Stimulated activated CD8-positive, alpha-beta memory T cell treated with anti-CD3 and anti-CD28 coated beads, Interleukin-2, amount 100 ng/mL, for 1 hour (primary cell): ENCODE measurements at regions not wholly inside any gene's neighbourhood (a gene's known extent, or its start where the extent isn't known, plus 50 kb on each side); places are given as distances from the start of the nearest gene placed in this dataset.
"Not testable (repeated sequence)": the region's sequence is repeated elsewhere in the genome, so short reads cannot be mapped to it uniquely, and the experiment has no call there.

Experiments used
- DNase-seq, 2 donors: peaks; one replicate each; pipeline ENCODE4 v3.0.0-alpha.2; 2020; ENCODE audit warnings: low read depth in 2 of 2

GRCh38 chr1:55876276-55877060, 661.3 kb upstream of the USP24 start:
- no peak for DNase-seq

GRCh38 chr1:55870106-55870505, 654.9 kb upstream of the USP24 start:
- DNase-seq, result no peak

GRCh38 chr1:55869065-55869464, 653.9 kb upstream of the USP24 start:
- DNase-seq, result no peak

GRCh38 chr1:55868026-55868425, 652.9 kb upstream of the USP24 start:
- DNase-seq, result no peak

GRCh38 chr1:55867304-55867843, 652.2 kb upstream of the USP24 start:
- DNase-seq, result no peak

- DNase-seq, result not testable (repeated sequence)
Observed at GRCh38 chr1:55865778-55866177, 650.6 kb upstream of the USP24 start.

GRCh38 chr1:55864251-55864650, 649.1 kb upstream of the USP24 start:
- no peak for DNase-seq

- no peak for DNase-seq
Observed at GRCh38 chr1:55861676-55862340, 646.6 kb upstream of the USP24 start.

GRCh38 chr1:55860798-55861519, 645.8 kb upstream of the USP24 start:
- no peak for DNase-seq

- DNase-seq, result no peak
Observed at GRCh38 chr1:55860326-55860725, 645.2 kb upstream of the USP24 start.

- no peak for DNase-seq
Observed at GRCh38 chr1:55854911-55855310, 639.7 kb upstream of the USP24 start.

GRCh38 chr1:55848906-55849305, 633.7 kb upstream of the USP24 start:
- DNase-seq, result no peak

GRCh38 chr1:55846051-55846450, 630.9 kb upstream of the USP24 start:
- no peak for DNase-seq

GRCh38 chr1:55844322-55844721, 629.2 kb upstream of the USP24 start:
- DNase-seq, result no peak

GRCh38 chr1:55839626-55840025, 624.5 kb upstream of the USP24 start:
- no peak for DNase-seq

GRCh38 chr1:55839221-55839620, 624.1 kb upstream of the USP24 start:
- no peak for DNase-seq

GRCh38 chr1:55836086-55836485, 620.9 kb upstream of the USP24 start:
- DNase-seq, result no peak

- no peak for DNase-seq
Observed at GRCh38 chr1:55833529-55834091, 618.4 kb upstream of the USP24 start.

GRCh38 chr1:55831759-55832158, 616.6 kb upstream of the USP24 start:
- DNase-seq, result no peak

GRCh38 chr1:55828044-55828443, 612.9 kb upstream of the USP24 start:
- DNase-seq, result no peak

- no peak for DNase-seq
Observed at GRCh38 chr1:55827350-55827749, 612.2 kb upstream of the USP24 start.
